ENCODE measurements at regions not wholly inside any gene's neighbourhood (a gene's known extent, or its start where the extent isn't known, plus 50 kb on each side); places are given as distances from the start of the nearest gene placed in this dataset.

- H3K27ac ChIP-seq, result no peak overlapping the region
- intact Hi-C loops (cut with DNase I; ENCODE audit: low total_unique reads) (no loop called here), in situ Hi-C loops (cut with MboI; ENCODE audit: low sequenced_read_pairs in 4 of 4) (no loop called here)
- TF ChIP-seq POLR2A (IDR thresholded peaks at IDR 0.05), result no peak
- TF ChIP-seq CTCF (IDR thresholded peaks at IDR 0.05 in 4 of 5, conservative IDR thresholded peaks at IDR 0.05 in 1 of 5), result no peak
- no peaks in the 10 kb centered on the region for H3K9me3 ChIP-seq
- H3K36me3 ChIP-seq, result no peaks in the 10 kb centered on the region
- H3K27me3 ChIP-seq, result no peaks in the 10 kb centered on the region
- ATAC-seq, result no peak
- no peaks in the 10 kb centered on the region for H3K4me1 ChIP-seq
- no peak overlapping the region for H3K4me3 ChIP-seq
- no peak for DNase-seq
Observed at GRCh38 chr5:110063640-110064602, 374.2 kb downstream of the MAN2A1 start.

- no peaks in the 10 kb centered on the region for H3K9me3 ChIP-seq
- in situ Hi-C loops (cut with MboI; ENCODE audit: low sequenced_read_pairs in 4 of 4) (no loop called here), intact Hi-C loops (cut with DNase I; ENCODE audit: low total_unique reads) (no loop called here)
- H3K4me3 ChIP-seq, result no peak overlapping the region
- no peaks in the 10 kb centered on the region for H3K27me3 ChIP-seq
- TF ChIP-seq CTCF (IDR thresholded peaks at IDR 0.05 in 4 of 5, conservative IDR thresholded peaks at IDR 0.05 in 1 of 5), result no peak
- TF ChIP-seq POLR2A (IDR thresholded peaks at IDR 0.05), result no peak
- ATAC-seq (no peak), DNase-seq (no peak)
- no peaks in the 10 kb centered on the region for H3K4me1 ChIP-seq
- H3K36me3 ChIP-seq, result no peaks in the 10 kb centered on the region
- H3K27ac ChIP-seq, result no peak overlapping the region
Observed at GRCh38 chr5:110064603-110065268, 375.0 kb downstream of the MAN2A1 start.

- in situ Hi-C loops (cut with MboI; ENCODE audit: low sequenced_read_pairs in 4 of 4), result no loop called here
- no peaks in the 10 kb centered on the region for H3K4me1 ChIP-seq
- no peaks in the 10 kb centered on the region for H3K9me3 ChIP-seq
- TF ChIP-seq POLR2A (IDR thresholded peaks at IDR 0.05), result no peak
- TF ChIP-seq CTCF (IDR thresholded peaks at IDR 0.05 in 4 of 5, conservative IDR thresholded peaks at IDR 0.05 in 1 of 5), result no peak
- H3K27ac ChIP-seq, result no peak overlapping the region
- DNase-seq (no peak), ATAC-seq (no peak)
- intact Hi-C loops (cut with DNase I; ENCODE audit: low total_unique reads), result no loop called here
- no peaks in the 10 kb centered on the region for H3K36me3 ChIP-seq
- no peaks in the 10 kb centered on the region for H3K27me3 ChIP-seq
- H3K4me3 ChIP-seq, result no peak overlapping the region
Observed at GRCh38 chr5:110070836-110071235, 381.1 kb downstream of the MAN2A1 start.

- Histone ChIP-seq H3K4me3 (no peak overlapping the region), H3K4me1 (no peaks in the 10 kb centered on the region), H3K9me3 (no peaks in the 10 kb centered on the region), H3K27ac (no peak overlapping the region), H3K27me3 (no peaks in the 10 kb centered on the region), H3K36me3 (no peaks in the 10 kb centered on the region)
- intact Hi-C loops (cut with DNase I; ENCODE audit: low total_unique reads), result no loop called here
- in situ Hi-C loops (cut with MboI; ENCODE audit: low sequenced_read_pairs in 4 of 4), result no loop called here
- ATAC-seq (no peak), DNase-seq (no peak)
- TF ChIP-seq POLR2A (IDR thresholded peaks at IDR 0.05), result no peak
- no peak for TF ChIP-seq CTCF (IDR thresholded peaks at IDR 0.05 in 4 of 5, conservative IDR thresholded peaks at IDR 0.05 in 1 of 5)
Observed at GRCh38 chr5:110072651-110073050, 382.9 kb downstream of the MAN2A1 start.
